Smooth muscle cell (in vitro differentiated cells): ENCODE measurements at regions not wholly inside any gene's neighbourhood (a gene's known extent, or its start where the extent isn't known, plus 50 kb on each side); places are given as distances from the start of the nearest gene placed in this dataset.

Experiments used
- DNase-seq: peaks from one replicate; lab custom pipeline; 2025; ENCODE audit not compliant: unreplicated experiment; lab: John Stamatoyannopoulos, UW
- H2AFZ ChIP-seq: fragments of 200-600 bp; sonication (generic); 2 replicates; pipeline ENCODE4 v1.6.0; 2016; ENCODE audit warnings: antibody characterized with exemption, low read depth, mild to moderate bottlenecking
- H3F3A ChIP-seq: fragments of 200-600 bp; sonication (generic); 2 replicates; pipeline ENCODE4 v1.6.0; 2017; ENCODE audit warnings: antibody characterized with exemption, low read depth
- H3K27ac ChIP-seq: fragments of 200-600 bp; sonication (generic); 2 replicates; pipeline ENCODE4 v1.5.1; 2016; ENCODE audit warnings: low read depth, mild to moderate bottlenecking
- H3K27me3 ChIP-seq: fragments of 200-600 bp; sonication (generic); 2 replicates; pipeline ENCODE4 v1.6.1; 2016; ENCODE audit warnings: low read depth, mild to moderate bottlenecking
- H3K36me3 ChIP-seq: fragments of 200-600 bp; sonication (generic); 2 replicates; pipeline ENCODE4 v1.5.1; 2016; ENCODE audit warnings: low read depth
- H3K4me1 ChIP-seq: fragments of 200-600 bp; sonication (generic); 2 replicates; pipeline ENCODE4 v1.5.1; 2016; ENCODE audit warnings: low read depth
- H3K4me2 ChIP-seq: fragments of 200-600 bp; sonication (generic); 2 replicates; pipeline ENCODE4 v1.6.0; 2016; ENCODE audit warnings: mild to moderate bottlenecking
- H3K4me3 ChIP-seq: fragments of 200-600 bp; sonication (generic); 2 replicates; pipeline ENCODE4 v1.5.1; 2016; ENCODE audit warnings: mild to moderate bottlenecking
- H3K79me2 ChIP-seq: fragments of 200-600 bp; sonication (generic); 2 replicates; pipeline ENCODE4 v1.6.0; 2016; ENCODE audit warnings: low read depth, mild to moderate bottlenecking
- H3K9ac ChIP-seq: fragments of 200-600 bp; sonication (generic); 2 replicates; pipeline ENCODE4 v1.6.0; 2016; ENCODE audit warnings: low read depth
- H3K9me3 ChIP-seq: fragments of 200-600 bp; sonication (generic); replicated peaks from 2 replicates; pipeline ENCODE4 v1.5.1; 2016; ENCODE audit warnings: low read depth
- H4K20me1 ChIP-seq: fragments of 200-600 bp; sonication (generic); 2 replicates; pipeline ENCODE4 v1.6.0; 2016; ENCODE audit warnings: low read depth
- WGBS: methylation state at CpG from one replicate; pipeline ENCODE4 v1.1.7; 2016; ENCODE audit warnings: low lambda C conversion rate; 5-methylcytosine and 5-hydroxymethylcytosine counted together
- TF ChIP-seq, protein P1 (sequence below): fragments of 200-600 bp; sonication (generic); IDR thresholded peaks from 2 replicates; pipeline ENCODE4 v1.5.1; 2017; ENCODE audit warnings: borderline replicate concordance, mild to moderate bottlenecking, antibody characterized with exemption; ENCODE audit not compliant: insufficient read depth, poor library complexity, severe bottlenecking

DNA sequence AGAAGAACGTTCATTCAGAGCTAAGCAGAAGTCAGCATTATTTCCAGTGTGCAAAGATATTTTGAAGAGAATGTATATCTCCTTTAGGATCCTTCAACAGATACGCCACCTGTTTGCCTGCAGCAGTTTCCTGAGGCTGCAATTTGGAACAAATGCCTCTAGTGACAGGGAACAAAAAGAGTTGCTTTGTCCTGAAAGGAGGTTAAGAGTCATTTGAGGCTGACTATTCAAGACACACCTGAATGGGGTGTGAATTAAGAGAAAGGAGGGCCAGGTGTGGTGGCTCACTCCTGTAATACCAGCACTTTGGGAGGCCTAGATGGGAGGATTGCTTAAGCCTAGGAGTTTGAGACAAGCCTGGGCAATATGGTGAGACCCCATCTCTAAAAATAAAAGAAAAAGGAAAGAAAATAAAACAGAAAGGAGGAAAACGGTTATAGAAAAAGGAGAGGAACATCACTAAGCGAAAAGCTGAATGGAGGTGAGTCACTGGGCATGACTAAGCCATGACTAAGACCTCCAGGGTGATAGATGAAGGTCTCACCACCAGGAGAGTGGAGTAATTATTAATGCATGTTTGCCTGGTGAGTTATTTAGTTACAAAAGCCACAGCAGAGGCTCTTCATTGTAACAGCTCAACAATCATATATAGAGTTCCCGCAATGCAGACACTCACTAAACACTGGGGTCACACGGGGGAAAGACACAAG, 255.2 kb upstream of the TNC start:
- no peaks in the 10 kb centered on the region for H3K27me3 ChIP-seq
- no peaks in the 10 kb centered on the region for H3K9me3 ChIP-seq
- H3F3A ChIP-seq = no peaks in the 10 kb centered on the region
- WGBS = 35% methylated on average over 6 of the region's 6 CpGs
- TF ChIP-seq, protein P1, sequence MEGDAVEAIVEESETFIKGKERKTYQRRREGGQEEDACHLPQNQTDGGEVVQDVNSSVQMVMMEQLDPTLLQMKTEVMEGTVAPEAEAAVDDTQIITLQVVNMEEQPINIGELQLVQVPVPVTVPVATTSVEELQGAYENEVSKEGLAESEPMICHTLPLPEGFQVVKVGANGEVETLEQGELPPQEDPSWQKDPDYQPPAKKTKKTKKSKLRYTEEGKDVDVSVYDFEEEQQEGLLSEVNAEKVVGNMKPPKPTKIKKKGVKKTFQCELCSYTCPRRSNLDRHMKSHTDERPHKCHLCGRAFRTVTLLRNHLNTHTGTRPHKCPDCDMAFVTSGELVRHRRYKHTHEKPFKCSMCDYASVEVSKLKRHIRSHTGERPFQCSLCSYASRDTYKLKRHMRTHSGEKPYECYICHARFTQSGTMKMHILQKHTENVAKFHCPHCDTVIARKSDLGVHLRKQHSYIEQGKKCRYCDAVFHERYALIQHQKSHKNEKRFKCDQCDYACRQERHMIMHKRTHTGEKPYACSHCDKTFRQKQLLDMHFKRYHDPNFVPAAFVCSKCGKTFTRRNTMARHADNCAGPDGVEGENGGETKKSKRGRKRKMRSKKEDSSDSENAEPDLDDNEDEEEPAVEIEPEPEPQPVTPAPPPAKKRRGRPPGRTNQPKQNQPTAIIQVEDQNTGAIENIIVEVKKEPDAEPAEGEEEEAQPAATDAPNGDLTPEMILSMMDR = no peak
- no peaks in the 10 kb centered on the region for H3K4me1 ChIP-seq
- H3K4me3 ChIP-seq = no peak overlapping the region
- DNase-seq = no peak
- no peaks in the 10 kb centered on the region for H3K79me2 ChIP-seq
- H3K27ac ChIP-seq = peak overlapping the region; percentile 77
- no peaks in the 10 kb centered on the region for H4K20me1 ChIP-seq
- peak overlapping the region; percentile 66 for H3K4me2 ChIP-seq
- no peak overlapping the region for H3K9ac ChIP-seq
- H2AFZ ChIP-seq = no peak overlapping the region
- H3K36me3 ChIP-seq = no peaks in the 10 kb centered on the region

DNA sequence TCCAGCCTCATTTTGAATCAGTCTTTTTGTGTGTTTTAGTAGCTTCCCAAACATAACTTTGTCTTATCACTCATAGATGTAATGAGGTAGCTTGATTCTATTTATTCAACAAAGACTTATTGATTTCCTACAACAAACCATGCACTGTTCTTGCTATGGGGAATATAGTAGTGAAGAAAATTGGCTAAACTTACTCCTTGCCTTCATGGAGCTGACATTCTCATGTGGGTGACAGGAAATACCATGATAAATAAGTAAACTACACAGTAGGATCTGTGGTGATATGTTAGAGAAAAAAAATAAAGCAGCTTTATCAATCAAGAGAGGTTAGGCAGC, 255.7 kb upstream of the TNC start:
- Histone ChIP-seq H3F3A (no peaks in the 10 kb centered on the region), H3K27ac (peak overlapping the region; percentile 77), H3K4me1 (no peaks in the 10 kb centered on the region), H2AFZ (no peak overlapping the region), H3K4me3 (no peak overlapping the region), H3K36me3 (no peaks in the 10 kb centered on the region), H3K9ac (no peak overlapping the region), H4K20me1 (no peaks in the 10 kb centered on the region), H3K27me3 (no peaks in the 10 kb centered on the region), H3K4me2 (peak overlapping the region; percentile 16), H3K79me2 (no peaks in the 10 kb centered on the region), H3K9me3 (no peaks in the 10 kb centered on the region)
- no peak for DNase-seq
- TF ChIP-seq, protein P1 = no peak

DNA sequence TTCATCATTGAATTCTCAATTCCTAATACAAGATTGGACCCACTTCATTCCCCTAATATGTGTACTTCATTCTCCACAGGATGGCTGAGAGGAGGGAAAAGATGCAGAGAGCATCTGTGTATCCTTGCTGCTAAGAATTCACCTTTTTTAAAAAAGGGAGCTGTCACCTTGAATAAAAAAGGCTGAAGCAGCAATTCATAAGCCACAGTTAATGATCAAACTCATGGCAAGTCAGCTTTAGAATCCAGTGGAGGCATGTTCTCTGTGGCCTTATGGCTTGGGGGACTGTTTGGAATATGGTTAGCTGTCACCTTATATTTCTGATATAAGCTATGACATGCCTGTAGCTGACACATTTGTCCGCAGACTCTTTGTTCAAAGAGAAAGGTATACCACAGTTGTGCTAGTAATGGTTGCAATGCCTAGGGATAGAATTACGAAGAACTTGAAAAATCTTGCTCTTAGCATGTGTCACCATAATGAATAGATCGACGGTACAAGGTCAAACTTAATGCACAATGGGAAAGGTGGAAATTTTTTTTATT, 256.8 kb upstream of the TNC start:
- Histone ChIP-seq H4K20me1 (no peaks in the 10 kb centered on the region), H3K9me3 (no peaks in the 10 kb centered on the region), H3K9ac (no peak overlapping the region), H3K4me3 (no peak overlapping the region), H3K4me2 (no peak overlapping the region), H2AFZ (no peak overlapping the region), H3K27me3 (no peaks in the 10 kb centered on the region), H3F3A (no peaks in the 10 kb centered on the region), H3K27ac (peak overlapping the region; percentile 10), H3K79me2 (no peaks in the 10 kb centered on the region), H3K4me1 (no peaks in the 10 kb centered on the region), H3K36me3 (no peaks in the 10 kb centered on the region)
- no peak for DNase-seq
- WGBS = 90% methylated on average over 4 of the region's 4 CpGs
- TF ChIP-seq, protein P1 = no peak

DNA sequence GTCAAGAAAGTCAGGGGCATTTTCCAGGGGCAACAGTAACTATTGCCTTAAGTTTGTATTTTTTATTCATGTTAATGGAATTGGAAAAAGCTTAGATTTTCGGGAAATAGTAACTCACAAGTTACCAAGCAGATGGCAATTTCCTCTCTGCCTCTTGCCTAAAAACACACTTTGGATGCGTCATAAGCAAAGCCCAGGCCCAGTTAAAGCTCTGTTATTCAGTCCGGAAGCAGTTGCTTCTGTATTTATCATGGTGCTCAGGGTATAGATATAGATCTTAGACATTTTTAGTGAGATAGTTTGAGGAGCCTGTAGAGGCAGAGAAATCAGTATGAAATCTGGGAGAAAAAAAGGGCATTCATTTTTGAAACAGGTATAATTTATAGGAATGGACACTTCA, 260.3 kb upstream of the TNC start:
- TF ChIP-seq, protein P1 = no peak
- Histone ChIP-seq H3F3A (no peaks in the 10 kb centered on the region), H3K4me2 (no peak overlapping the region), H3K79me2 (no peaks in the 10 kb centered on the region), H3K4me1 (no peaks in the 10 kb centered on the region), H4K20me1 (no peaks in the 10 kb centered on the region), H3K9ac (no peak overlapping the region), H3K9me3 (no peaks in the 10 kb centered on the region), H3K36me3 (no peaks in the 10 kb centered on the region), H3K27ac (no peak overlapping the region), H3K4me3 (no peak overlapping the region), H2AFZ (no peak overlapping the region), H3K27me3 (no peaks in the 10 kb centered on the region)
- WGBS = 88% methylated on average over 3 of the region's 3 CpGs
- no peak for DNase-seq
